ENCODE measurements at regions not wholly inside any gene's neighbourhood (a gene's known extent, or its start where the extent isn't known, plus 50 kb on each side); places are given as distances from the start of the nearest gene placed in this dataset.

GRCh38 chr6:41416501-41416837 lies 81.1 kb downstream of the NCR2 start:
- Histone ChIP-seq H3K27ac (ENCODE audit: low read depth, low read length) (no peak overlapping the region), H4K20me1 (ENCODE audit: insufficient read depth, low read length) (no peaks in the 10 kb centered on the region), H3K4me1 (ENCODE audit: insufficient read depth, low read length) (no peaks in the 10 kb centered on the region), H3K27me3 (ENCODE audit: insufficient read depth, low read length) (peaks cover 74% of the 10 kb centered on the region), H3K9me3 (ENCODE audit: low read depth, low read length) (peaks cover 5% of the 10 kb centered on the region), H3K36me3 (ENCODE audit: insufficient read depth, low read length) (no peaks in the 10 kb centered on the region), H3K79me2 (ENCODE audit: insufficient read depth, low read length) (no peaks in the 10 kb centered on the region), H3K4me3 (ENCODE audit: insufficient read depth, low read length) (no peak overlapping the region), H2AFZ (ENCODE audit: low read length) (no peak overlapping the region), H3K4me2 (ENCODE audit: insufficient read depth, low read length) (no peak overlapping the region)
- DNase-seq (ENCODE audit: insufficient read length, low spot score, missing footprints): no peak
- TF ChIP-seq, protein P1, sequence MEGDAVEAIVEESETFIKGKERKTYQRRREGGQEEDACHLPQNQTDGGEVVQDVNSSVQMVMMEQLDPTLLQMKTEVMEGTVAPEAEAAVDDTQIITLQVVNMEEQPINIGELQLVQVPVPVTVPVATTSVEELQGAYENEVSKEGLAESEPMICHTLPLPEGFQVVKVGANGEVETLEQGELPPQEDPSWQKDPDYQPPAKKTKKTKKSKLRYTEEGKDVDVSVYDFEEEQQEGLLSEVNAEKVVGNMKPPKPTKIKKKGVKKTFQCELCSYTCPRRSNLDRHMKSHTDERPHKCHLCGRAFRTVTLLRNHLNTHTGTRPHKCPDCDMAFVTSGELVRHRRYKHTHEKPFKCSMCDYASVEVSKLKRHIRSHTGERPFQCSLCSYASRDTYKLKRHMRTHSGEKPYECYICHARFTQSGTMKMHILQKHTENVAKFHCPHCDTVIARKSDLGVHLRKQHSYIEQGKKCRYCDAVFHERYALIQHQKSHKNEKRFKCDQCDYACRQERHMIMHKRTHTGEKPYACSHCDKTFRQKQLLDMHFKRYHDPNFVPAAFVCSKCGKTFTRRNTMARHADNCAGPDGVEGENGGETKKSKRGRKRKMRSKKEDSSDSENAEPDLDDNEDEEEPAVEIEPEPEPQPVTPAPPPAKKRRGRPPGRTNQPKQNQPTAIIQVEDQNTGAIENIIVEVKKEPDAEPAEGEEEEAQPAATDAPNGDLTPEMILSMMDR (IDR thresholded peaks at IDR 0.05; ENCODE audit: extremely low read depth, low read depth, low read length): no peak

DNA sequence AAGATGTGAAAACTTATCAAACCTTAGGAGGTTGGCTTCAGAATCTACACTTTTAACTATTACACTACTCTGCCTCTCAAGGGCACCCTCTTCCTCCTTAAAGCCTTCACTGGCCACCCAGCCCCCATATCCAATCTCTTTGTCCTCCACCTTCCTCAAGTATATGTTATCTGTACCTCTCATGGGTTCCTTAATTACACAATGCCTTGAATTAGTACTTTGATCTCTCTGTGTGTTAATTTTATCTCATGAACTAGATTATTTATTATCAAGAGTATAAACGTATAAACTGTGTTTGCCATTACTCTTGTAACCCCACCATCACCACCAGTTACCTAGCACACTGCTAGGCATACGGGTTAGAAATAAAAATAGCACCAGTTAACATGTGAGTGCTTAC lies 83.3 kb downstream of the NCR2 start:
- H3K9me3 ChIP-seq (ENCODE audit: low read depth, low read length): peaks cover 5% of the 10 kb centered on the region
- H4K20me1 ChIP-seq (ENCODE audit: insufficient read depth, low read length): no peaks in the 10 kb centered on the region
- no peak for DNase-seq (ENCODE audit: insufficient read length, low spot score, missing footprints)
- H3K27me3 ChIP-seq (ENCODE audit: insufficient read depth, low read length): peaks cover 73% of the 10 kb centered on the region
- H3K4me3 ChIP-seq (ENCODE audit: insufficient read depth, low read length): no peak overlapping the region
- TF ChIP-seq, protein P1 (IDR thresholded peaks at IDR 0.05; ENCODE audit: extremely low read depth, low read depth, low read length): no peak
- no peak overlapping the region for H3K4me2 ChIP-seq (ENCODE audit: insufficient read depth, low read length)
- H3K79me2 ChIP-seq (ENCODE audit: insufficient read depth, low read length): no peaks in the 10 kb centered on the region
- H2AFZ ChIP-seq (ENCODE audit: low read length): no peak overlapping the region
- no peak overlapping the region for H3K27ac ChIP-seq (ENCODE audit: low read depth, low read length)
- no peaks in the 10 kb centered on the region for H3K36me3 ChIP-seq (ENCODE audit: insufficient read depth, low read length)
- H3K4me1 ChIP-seq (ENCODE audit: insufficient read depth, low read length): no peaks in the 10 kb centered on the region

- Histone ChIP-seq H3K27ac (ENCODE audit: low read depth, low read length) (no peak overlapping the region), H3K9me3 (ENCODE audit: low read depth, low read length) (peaks cover 5% of the 10 kb centered on the region), H4K20me1 (ENCODE audit: insufficient read depth, low read length) (no peaks in the 10 kb centered on the region), H3K36me3 (ENCODE audit: insufficient read depth, low read length) (no peaks in the 10 kb centered on the region), H3K4me2 (ENCODE audit: insufficient read depth, low read length) (no peak overlapping the region), H3K4me3 (ENCODE audit: insufficient read depth, low read length) (no peak overlapping the region), H3K27me3 (ENCODE audit: insufficient read depth, low read length) (peaks cover 69% of the 10 kb centered on the region), H2AFZ (ENCODE audit: low read length) (no peak overlapping the region), H3K79me2 (ENCODE audit: insufficient read depth, low read length) (no peaks in the 10 kb centered on the region), H3K4me1 (ENCODE audit: insufficient read depth, low read length) (no peaks in the 10 kb centered on the region)
- TF ChIP-seq, protein P1 (IDR thresholded peaks at IDR 0.05; ENCODE audit: extremely low read depth, low read depth, low read length): no peak
- peak; percentile 26 for DNase-seq (ENCODE audit: insufficient read length, low spot score, missing footprints)
Measured at GRCh38 chr6:41419385-41419784, 84.0 kb downstream of the NCR2 start.

DNA sequence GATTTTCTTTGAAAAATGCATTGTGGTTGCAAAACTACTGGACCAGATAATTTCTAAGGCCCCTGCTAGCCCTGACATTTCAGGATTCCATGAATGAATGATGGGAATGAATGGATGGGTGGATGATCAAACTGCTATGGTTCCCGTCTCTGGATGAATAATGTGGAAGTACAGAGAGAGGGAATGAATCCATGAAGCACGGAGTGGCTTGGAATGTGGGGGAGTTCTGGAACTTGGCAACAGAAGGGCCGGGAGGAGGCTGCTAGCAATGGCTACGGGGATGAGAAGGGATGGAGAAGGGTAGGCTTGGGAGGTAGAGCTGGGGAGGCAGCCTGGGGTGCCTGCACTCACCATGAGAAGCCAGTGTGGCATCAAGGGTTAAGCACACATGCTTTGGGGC lies 84.8 kb downstream of the NCR2 start:
- H4K20me1 ChIP-seq (ENCODE audit: insufficient read depth, low read length): no peaks in the 10 kb centered on the region
- TF ChIP-seq, protein P1 (IDR thresholded peaks at IDR 0.05; ENCODE audit: extremely low read depth, low read depth, low read length): no peak
- no peak overlapping the region for H3K4me2 ChIP-seq (ENCODE audit: insufficient read depth, low read length)
- H2AFZ ChIP-seq (ENCODE audit: low read length): no peak overlapping the region
- no peak overlapping the region for H3K27ac ChIP-seq (ENCODE audit: low read depth, low read length)
- peaks cover 5% of the 10 kb centered on the region for H3K9me3 ChIP-seq (ENCODE audit: low read depth, low read length)
- H3K4me1 ChIP-seq (ENCODE audit: insufficient read depth, low read length): no peaks in the 10 kb centered on the region
- H3K4me3 ChIP-seq (ENCODE audit: insufficient read depth, low read length): no peak overlapping the region
- H3K36me3 ChIP-seq (ENCODE audit: insufficient read depth, low read length): no peaks in the 10 kb centered on the region
- DNase-seq (ENCODE audit: insufficient read length, low spot score, missing footprints): peak; percentile 22
- H3K27me3 ChIP-seq (ENCODE audit: insufficient read depth, low read length): peaks cover 64% of the 10 kb centered on the region
- no peaks in the 10 kb centered on the region for H3K79me2 ChIP-seq (ENCODE audit: insufficient read depth, low read length)

All from osteoblast (primary cell).